ENCODE measurements at regions not wholly inside any gene's neighbourhood (a gene's known extent, or its start where the extent isn't known, plus 50 kb on each side); places are given as distances from the start of the nearest gene placed in this dataset.

- DNase-seq (ENCODE audit: low read depth in 2 of 2, low spot score in 1 of 2) = no peak
Observed at GRCh38 chr12:22986997-22987396, 362.0 kb downstream of the ETNK1 start.

GRCh38 chr12:22990501-22990900 is 365.5 kb downstream of the ETNK1 start:
- no peak for DNase-seq (ENCODE audit: low read depth in 2 of 2, low spot score in 1 of 2)

DNA sequence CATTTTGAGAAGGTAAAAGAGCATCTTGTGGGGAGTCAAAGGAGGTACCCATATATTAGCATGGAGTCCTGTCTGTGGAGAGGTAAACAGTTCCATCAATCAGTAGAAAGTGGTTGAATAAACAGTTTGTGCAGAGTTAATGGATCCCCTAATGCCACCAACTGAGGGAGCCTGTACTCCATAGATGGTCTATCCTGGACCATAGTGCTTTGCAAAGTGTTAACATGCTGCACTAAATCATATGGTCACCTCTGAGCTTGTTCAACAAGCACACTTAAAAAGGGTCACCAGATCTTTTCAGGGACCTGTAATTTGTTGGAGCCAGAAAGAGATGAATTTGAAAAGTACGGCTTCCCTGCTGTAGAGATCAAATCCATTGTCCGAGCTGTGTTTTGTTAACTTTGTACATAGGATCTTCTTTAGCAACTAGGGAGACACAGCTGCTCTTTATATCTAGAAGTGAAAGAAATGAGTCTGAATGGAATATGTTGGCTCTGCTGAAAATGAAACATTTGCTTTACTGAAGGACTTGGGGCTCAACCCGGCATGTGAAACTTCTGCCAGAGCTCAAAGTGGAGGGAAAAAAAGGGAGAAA is 366.4 kb downstream of the ETNK1 start:
- no peak for DNase-seq (ENCODE audit: low read depth in 2 of 2, low spot score in 1 of 2)

- DNase-seq (ENCODE audit: low read depth in 2 of 2, low spot score in 1 of 2) = no peak
Observed at GRCh38 chr12:22993609-22994315, 368.8 kb downstream of the ETNK1 start.

- no peak for DNase-seq (ENCODE audit: low read depth in 2 of 2, low spot score in 1 of 2)
Observed at GRCh38 chr12:22994316-22994675, 369.3 kb downstream of the ETNK1 start.

DNA sequence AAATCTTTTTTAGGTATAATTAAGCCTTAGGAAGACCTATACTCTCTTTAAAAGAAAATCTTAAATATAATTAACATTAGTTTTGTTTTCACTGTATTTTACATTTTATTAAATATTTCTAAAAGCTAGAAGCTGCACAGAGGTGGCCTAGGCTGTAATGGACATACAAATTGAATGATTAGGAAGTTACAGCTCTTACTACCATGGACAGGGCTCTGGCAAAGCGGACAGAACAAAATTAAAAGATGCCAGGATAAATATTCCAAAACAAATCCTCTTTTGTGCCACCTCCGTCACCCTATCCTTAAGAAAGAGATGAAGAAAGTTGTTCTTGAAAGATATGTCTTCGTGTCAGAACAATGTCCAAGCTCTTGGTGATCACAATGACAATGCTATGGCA is 376.5 kb downstream of the ETNK1 start:
- DNase-seq (ENCODE audit: low read depth in 2 of 2, low spot score in 1 of 2) = no peak

DNA sequence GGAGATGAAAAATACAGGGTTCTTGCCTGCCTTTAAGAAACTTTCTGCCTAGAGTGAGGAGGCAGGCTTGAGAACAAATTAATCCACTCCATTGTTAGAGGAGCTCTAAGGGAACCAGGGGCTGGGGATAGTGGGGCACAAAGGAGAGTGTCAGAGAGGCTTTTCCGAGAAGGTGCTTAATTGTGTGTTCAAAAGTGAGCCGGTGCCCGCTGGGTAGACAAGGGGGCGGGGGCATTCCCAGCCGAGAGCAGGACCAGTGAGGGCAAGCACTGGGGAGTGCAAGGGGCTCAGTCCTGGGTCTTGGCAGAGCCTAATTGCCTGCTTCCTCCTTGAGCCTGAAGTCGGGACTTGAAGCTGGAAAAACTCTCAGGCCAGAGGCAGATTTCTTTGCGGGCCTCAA is 377.4 kb downstream of the ETNK1 start:
- no peak for DNase-seq (ENCODE audit: low read depth in 2 of 2, low spot score in 1 of 2)

- no peak for DNase-seq (ENCODE audit: low read depth in 2 of 2, low spot score in 1 of 2)
Observed at GRCh38 chr12:23004473-23005020, 379.6 kb downstream of the ETNK1 start.

DNA sequence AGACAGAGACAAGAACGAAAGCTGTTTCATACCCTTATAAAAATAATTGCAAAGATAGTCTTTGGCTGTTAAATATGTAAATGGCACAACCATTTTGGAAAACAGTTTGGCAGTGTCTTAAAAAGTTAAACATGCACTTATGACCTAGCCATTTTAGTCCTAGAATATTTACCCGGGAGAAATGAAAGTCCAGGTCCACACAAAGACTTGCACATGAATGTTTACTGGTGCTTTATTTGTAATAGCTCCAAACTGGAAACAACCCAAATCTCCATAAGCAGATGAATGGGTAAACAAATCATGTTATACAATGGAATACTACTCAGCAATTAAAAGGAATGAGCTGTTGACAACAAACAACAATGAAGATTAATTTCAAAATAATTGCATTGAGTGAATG is 380.4 kb downstream of the ETNK1 start:
- DNase-seq (ENCODE audit: low read depth in 2 of 2, low spot score in 1 of 2) = no peak

DNA sequence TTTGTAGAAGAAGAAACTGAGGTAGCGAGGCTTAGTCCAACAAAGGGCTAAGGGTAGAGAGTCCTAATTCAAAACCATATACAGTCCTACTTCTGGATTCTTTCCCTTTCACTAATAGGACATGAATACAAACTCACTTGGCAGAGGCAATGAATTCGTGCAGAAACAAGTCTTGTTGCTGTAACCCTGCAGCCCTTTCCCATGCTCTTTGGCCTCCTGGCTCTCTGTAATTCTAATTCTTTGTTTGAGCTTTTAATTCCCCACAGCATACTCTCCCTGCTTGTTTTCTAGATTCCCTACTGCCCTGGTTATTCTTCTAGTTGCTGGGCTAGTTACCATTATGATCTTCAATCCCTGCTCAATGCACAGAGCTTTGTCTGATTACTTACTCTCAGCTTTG is 381.4 kb downstream of the ETNK1 start:
- no peak for DNase-seq (ENCODE audit: low read depth in 2 of 2, low spot score in 1 of 2)

- no peak for DNase-seq (ENCODE audit: low read depth in 2 of 2, low spot score in 1 of 2)
Observed at GRCh38 chr12:23008623-23009022, 383.7 kb downstream of the ETNK1 start.

DNA sequence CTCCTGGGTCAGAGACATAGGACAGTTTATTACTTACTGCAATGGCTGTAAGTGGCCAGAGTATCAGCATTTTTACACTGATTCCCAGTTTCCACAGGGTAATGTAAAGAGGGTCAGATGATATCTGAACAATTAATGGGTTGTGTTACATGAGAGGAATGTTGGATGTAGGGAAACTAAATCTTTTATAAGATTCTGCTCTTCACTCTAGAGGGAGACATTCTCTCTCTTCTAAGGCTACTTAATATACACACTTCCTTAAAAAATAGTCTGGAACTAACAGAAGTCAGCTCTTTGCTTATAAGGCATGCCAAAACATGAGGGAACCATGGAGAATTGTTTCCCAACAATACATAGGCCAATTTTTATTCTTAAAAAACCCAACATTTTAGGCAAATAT is 389.8 kb downstream of the ETNK1 start:
- no peak for DNase-seq (ENCODE audit: low read depth in 2 of 2, low spot score in 1 of 2)

GRCh38 chr12:23025372-23026016 is 400.5 kb downstream of the ETNK1 start:
- DNase-seq (ENCODE audit: low read depth in 2 of 2, low spot score in 1 of 2) = no peak

DNA sequence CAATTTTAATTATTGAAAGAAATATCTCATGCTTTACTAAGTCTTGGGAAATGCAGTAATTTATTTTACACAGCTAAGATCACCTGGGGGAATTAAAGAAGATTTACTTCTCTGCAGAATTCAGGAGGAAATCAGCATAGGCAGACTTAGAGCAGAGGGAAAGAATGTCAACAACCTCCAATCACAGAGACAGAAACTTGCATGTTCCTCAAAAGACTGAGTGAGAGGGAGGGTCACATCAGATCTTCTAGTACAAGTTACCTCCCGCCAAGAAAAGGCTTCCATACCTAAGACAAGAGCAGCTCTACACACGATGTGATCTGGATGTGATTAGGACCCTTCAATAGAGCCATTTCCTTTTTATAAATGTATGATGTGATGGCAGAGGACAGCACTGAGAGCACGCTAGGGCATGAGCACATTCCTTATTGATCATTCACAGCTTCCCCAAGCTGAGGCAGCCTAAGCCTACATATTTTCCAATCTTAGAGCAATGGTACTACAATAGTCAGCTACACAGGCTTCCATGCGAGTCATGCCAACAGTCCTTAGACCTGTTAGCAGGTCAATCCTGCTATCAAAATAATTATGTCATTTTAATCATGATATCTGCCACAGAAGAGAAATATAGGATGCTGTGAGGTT is 403.3 kb downstream of the ETNK1 start:
- DNase-seq (ENCODE audit: low read depth in 2 of 2, low spot score in 1 of 2) = no peak

- no peak for DNase-seq (ENCODE audit: low read depth in 2 of 2, low spot score in 1 of 2)
Observed at GRCh38 chr12:23029185-23029584, 404.2 kb downstream of the ETNK1 start.

DNA sequence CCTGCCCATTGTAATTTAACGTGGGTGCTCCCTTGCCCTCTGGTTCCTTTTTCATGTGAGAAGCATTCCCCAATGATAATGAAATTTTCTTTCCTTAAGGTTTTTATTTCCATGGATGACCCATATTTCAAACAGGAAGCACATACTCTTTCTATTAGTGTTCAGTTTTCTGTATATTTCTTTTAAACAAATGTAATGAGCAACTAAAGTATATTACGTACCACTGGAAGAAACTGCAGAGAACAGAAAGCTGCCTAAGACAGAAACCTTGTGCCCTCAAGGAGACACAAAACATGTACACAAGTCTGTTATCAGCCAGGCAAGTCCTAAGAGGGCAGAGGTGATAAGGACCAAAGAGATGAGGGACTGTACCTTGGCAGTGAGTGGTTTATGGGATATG is 414.9 kb downstream of the ETNK1 start:
- DNase-seq (ENCODE audit: low read depth in 2 of 2, low spot score in 1 of 2) = no peak

- no peak for DNase-seq (ENCODE audit: low read depth in 2 of 2, low spot score in 1 of 2)
Observed at GRCh38 chr12:23041774-23042173, 416.8 kb downstream of the ETNK1 start.

- no peak for DNase-seq (ENCODE audit: low read depth in 2 of 2, low spot score in 1 of 2)
Observed at GRCh38 chr12:23043646-23044045, 418.7 kb downstream of the ETNK1 start.

DNA sequence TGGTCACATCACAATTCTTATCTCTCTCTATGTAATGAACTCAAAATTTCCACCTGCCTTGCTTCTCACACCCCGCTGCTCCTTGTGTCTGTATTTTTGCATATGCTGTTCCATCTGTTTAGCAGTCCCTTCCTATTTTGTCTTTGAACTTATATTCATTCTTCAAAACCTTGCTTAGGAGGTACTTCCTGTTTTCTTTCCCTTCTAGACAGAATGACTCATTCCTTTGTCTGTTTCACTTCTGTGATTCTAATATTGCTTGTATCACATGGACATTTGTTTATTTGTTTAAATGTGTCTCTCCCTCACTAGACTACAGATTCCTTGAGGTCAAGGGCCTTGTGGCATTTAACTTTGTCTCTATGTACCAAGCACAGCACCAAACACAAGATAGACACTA is 424.2 kb downstream of the ETNK1 start:
- DNase-seq (ENCODE audit: low read depth in 2 of 2, low spot score in 1 of 2) = no peak

DNA sequence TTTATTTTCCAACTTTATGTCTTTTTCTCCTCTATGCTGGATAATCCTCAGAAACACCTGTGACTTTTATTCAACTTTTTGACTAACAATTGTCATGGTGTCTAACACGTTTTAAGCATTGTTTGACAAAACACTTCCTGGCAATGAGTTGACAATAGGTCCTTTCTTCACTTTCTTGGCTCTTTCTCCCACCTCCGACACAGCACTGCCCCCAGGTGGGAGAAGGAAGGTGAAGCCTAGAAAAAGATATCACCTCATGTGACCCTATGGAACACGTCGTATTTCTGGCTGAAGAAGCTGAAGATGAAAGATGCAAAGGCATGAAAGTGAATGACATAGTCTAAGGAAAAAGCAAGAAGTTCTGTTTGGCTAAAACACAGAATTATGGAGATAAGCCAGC is 430.0 kb downstream of the ETNK1 start:
- DNase-seq (ENCODE audit: low read depth in 2 of 2, low spot score in 1 of 2) = no peak

DNA sequence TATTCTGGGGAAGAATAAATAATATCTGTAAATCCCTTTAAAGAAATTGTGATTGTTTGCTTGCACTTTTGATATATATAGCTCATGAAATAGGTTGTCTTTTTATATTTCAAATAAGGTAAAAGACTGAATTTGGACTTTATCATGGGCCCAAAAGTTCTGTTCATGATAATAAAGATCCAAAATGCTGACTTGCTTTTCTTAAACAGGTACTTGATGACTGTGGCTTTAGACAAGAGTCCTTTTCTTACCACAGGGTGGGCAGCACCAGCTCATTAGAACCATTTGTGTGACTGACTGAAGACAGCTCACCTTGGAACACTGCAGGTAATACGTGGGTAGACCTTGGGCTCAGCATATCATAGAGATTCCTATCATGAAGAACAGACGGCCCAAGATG is 432.6 kb downstream of the ETNK1 start:
- DNase-seq (ENCODE audit: low read depth in 2 of 2, low spot score in 1 of 2) = no peak

GRCh38 chr12:23060161-23060560 is 435.2 kb downstream of the ETNK1 start:
- no peak for DNase-seq (ENCODE audit: low read depth in 2 of 2, low spot score in 1 of 2)
